SK-N-SH treated with all-trans-retinoic acid at 6 μM for 48 hours (cell line): ENCODE measurements at regions not wholly inside any gene's neighbourhood (a gene's known extent, or its start where the extent isn't known, plus 50 kb on each side); places are given as distances from the start of the nearest gene placed in this dataset.

Experiments used
- ATAC-seq: fragments of 200-7000 bp; cut with Tn5 transposase; 3 replicates; pipeline ENCODE4 v1.9.1; 2020; ENCODE audit warnings: mild to moderate bottlenecking, moderate library complexity
- ARNTL ChIP-seq: fragments of 450-650 bp; formaldehyde crosslinking; IDR thresholded peaks from 2 replicates; pipeline ENCODE4 v1.5.0; 2020; ENCODE audit warnings: low read depth, mild to moderate bottlenecking, moderate library complexity, borderline replicate concordance
- BACH2 ChIP-seq: fragments of 250-450 bp; sonication (Bioruptor Pico); IDR thresholded peaks from 2 replicates; pipeline ENCODE4 v1.9.0; 2021; ENCODE audit warnings: mild to moderate bottlenecking, borderline replicate concordance
- ESRRG ChIP-seq: fragments of 250-450 bp; sonication (Bioruptor Pico); IDR thresholded peaks from 2 replicates; pipeline ENCODE4 v1.6.1; 2021; ENCODE audit warnings: mild to moderate bottlenecking
- GLIS3 ChIP-seq: fragments of 250-450 bp; sonication (Bioruptor Pico); IDR thresholded peaks from 2 replicates; pipeline ENCODE4 v1.5.0; 2020; ENCODE audit warnings: mild to moderate bottlenecking, moderate library complexity
- ISL1 ChIP-seq: fragments of 250-450 bp; sonication (Bioruptor Pico); IDR thresholded peaks from 2 replicates; pipeline ENCODE4 v2.1.2; 2022; ENCODE audit warnings: mild to moderate bottlenecking, moderate library complexity
- OSR1 ChIP-seq: fragments of 250-450 bp; sonication (Bioruptor Pico); IDR thresholded peaks from 2 replicates; pipeline ENCODE4 v1.8.0; 2022; ENCODE audit warnings: moderate library complexity, mild to moderate bottlenecking, inconsistent platforms
- POU6F1 ChIP-seq: fragments of 250-450 bp; sonication (Bioruptor Pico); IDR thresholded peaks from 2 replicates; pipeline ENCODE4 v1.8.0; 2021; ENCODE audit warnings: low read depth, mild to moderate bottlenecking, moderate library complexity, borderline replicate concordance
- PPARA ChIP-seq: fragments of 250-450 bp; sonication (Bioruptor Pico); IDR thresholded peaks from 2 replicates; pipeline ENCODE4 v1.5.0; 2020; ENCODE audit warnings: mild to moderate bottlenecking, borderline replicate concordance
- RARB ChIP-seq: fragments of 250-450 bp; sonication (Bioruptor Pico); IDR thresholded peaks from 2 replicates; pipeline ENCODE4 v1.8.0; 2021; ENCODE audit warnings: mild to moderate bottlenecking, moderate library complexity
- SNAI2 ChIP-seq: fragments of 250-450 bp; sonication (Bioruptor Pico); IDR thresholded peaks from 2 replicates; pipeline ENCODE4 v1.5.0; 2020; ENCODE audit warnings: mild to moderate bottlenecking, moderate library complexity
- TCF4 ChIP-seq: fragments of 250-450 bp; sonication (Bioruptor Pico); IDR thresholded peaks from 2 replicates; pipeline ENCODE4 v1.8.0; 2021; ENCODE audit warnings: mild to moderate bottlenecking, moderate library complexity, borderline replicate concordance
- TOX ChIP-seq: fragments of 250-450 bp; sonication (Bioruptor Pico); IDR thresholded peaks from 2 replicates; pipeline ENCODE4 v1.8.0; 2021; ENCODE audit warnings: mild to moderate bottlenecking, moderate library complexity, borderline replicate concordance
- ZC3H10 ChIP-seq: fragments of 250-450 bp; sonication (Bioruptor Pico); IDR thresholded peaks from 2 replicates; pipeline ENCODE4 v1.5.1; 2021; ENCODE audit warnings: mild to moderate bottlenecking, moderate library complexity
- ZFP3 ChIP-seq: fragments of 250-450 bp; sonication (Bioruptor Pico); IDR thresholded peaks from 2 replicates; pipeline ENCODE4 v1.5.0; 2020; ENCODE audit warnings: mild to moderate bottlenecking, moderate library complexity
- ZFP30 ChIP-seq: fragments of 450-650 bp; formaldehyde crosslinking; IDR thresholded peaks from 2 replicates; pipeline ENCODE4 v1.5.0; 2022; ENCODE audit warnings: mild to moderate bottlenecking, moderate library complexity
- ZNF565 ChIP-seq: fragments of 450-650 bp; formaldehyde crosslinking; conservative IDR thresholded peaks from 2 replicates; pipeline ENCODE4 v1.5.0; 2020; ENCODE audit warnings: low read depth, mild to moderate bottlenecking, moderate library complexity
- ZNF8 ChIP-seq: fragments of 450-650 bp; formaldehyde crosslinking; IDR thresholded peaks from 2 replicates; pipeline ENCODE4 v1.5.0; 2020; ENCODE audit warnings: mild to moderate bottlenecking, moderate library complexity
- TF ChIP-seq, protein P1 (sequence below): fragments of 250-450 bp; sonication (Bioruptor Pico); IDR thresholded peaks from 2 replicates; pipeline ENCODE4 v1.8.0; 2020; ENCODE audit warnings: mild to moderate bottlenecking, moderate library complexity, borderline replicate concordance
- TF ChIP-seq, protein P2 (sequence below): fragments of 250-450 bp; sonication (Bioruptor Pico); IDR thresholded peaks from 2 replicates; pipeline ENCODE4 v1.5.0; 2020; ENCODE audit warnings: mild to moderate bottlenecking, moderate library complexity
- TF ChIP-seq, protein P3 (sequence below): fragments of 250-450 bp; sonication (Bioruptor Pico); IDR thresholded peaks from 2 replicates; pipeline ENCODE4 v1.5.1; 2021; ENCODE audit warnings: mild to moderate bottlenecking, moderate library complexity

DNA sequence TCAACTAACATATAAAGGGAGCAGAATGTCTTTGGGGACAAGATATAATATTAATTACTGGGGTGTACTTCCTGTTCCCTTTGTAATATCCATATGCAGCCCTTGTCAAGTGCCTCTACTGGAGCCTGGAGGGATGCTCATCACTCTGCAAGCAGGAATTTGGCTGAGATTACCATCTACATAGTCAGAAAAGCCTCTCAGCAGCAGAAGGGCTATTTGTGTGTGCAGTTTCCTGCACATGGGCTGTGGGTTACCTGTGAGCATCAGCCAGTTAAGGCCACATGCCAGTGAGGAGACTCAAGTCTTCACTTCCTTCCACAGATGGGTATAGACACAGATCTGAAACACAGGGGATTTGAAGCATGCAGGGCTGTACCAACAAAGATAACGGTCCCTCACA, 278.1 kb upstream of the PLSCR5 start:
- TF ChIP-seq ZC3H10 (CRISPR knock-in tag), result no peak
- TF ChIP-seq TOX (CRISPR knock-in tag), result no peak
- TF ChIP-seq, protein P1, sequence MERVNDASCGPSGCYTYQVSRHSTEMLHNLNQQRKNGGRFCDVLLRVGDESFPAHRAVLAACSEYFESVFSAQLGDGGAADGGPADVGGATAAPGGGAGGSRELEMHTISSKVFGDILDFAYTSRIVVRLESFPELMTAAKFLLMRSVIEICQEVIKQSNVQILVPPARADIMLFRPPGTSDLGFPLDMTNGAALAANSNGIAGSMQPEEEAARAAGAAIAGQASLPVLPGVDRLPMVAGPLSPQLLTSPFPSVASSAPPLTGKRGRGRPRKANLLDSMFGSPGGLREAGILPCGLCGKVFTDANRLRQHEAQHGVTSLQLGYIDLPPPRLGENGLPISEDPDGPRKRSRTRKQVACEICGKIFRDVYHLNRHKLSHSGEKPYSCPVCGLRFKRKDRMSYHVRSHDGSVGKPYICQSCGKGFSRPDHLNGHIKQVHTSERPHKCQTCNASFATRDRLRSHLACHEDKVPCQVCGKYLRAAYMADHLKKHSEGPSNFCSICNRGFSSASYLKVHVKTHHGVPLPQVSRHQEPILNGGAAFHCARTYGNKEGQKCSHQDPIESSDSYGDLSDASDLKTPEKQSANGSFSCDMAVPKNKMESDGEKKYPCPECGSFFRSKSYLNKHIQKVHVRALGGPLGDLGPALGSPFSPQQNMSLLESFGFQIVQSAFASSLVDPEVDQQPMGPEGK (CRISPR knock-in tag), result no peak
- TF ChIP-seq BACH2, result no peak
- TF ChIP-seq, protein P2, sequence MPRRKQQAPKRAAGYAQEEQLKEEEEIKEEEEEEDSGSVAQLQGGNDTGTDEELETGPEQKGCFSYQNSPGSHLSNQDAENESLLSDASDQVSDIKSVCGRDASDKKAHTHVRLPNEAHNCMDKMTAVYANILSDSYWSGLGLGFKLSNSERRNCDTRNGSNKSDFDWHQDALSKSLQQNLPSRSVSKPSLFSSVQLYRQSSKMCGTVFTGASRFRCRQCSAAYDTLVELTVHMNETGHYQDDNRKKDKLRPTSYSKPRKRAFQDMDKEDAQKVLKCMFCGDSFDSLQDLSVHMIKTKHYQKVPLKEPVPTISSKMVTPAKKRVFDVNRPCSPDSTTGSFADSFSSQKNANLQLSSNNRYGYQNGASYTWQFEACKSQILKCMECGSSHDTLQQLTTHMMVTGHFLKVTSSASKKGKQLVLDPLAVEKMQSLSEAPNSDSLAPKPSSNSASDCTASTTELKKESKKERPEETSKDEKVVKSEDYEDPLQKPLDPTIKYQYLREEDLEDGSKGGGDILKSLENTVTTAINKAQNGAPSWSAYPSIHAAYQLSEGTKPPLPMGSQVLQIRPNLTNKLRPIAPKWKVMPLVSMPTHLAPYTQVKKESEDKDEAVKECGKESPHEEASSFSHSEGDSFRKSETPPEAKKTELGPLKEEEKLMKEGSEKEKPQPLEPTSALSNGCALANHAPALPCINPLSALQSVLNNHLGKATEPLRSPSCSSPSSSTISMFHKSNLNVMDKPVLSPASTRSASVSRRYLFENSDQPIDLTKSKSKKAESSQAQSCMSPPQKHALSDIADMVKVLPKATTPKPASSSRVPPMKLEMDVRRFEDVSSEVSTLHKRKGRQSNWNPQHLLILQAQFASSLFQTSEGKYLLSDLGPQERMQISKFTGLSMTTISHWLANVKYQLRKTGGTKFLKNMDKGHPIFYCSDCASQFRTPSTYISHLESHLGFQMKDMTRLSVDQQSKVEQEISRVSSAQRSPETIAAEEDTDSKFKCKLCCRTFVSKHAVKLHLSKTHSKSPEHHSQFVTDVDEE (CRISPR knock-in tag), result no peak
- no peak for TF ChIP-seq PPARA (CRISPR knock-in tag)
- no peak for TF ChIP-seq SNAI2
- no peak for TF ChIP-seq ZFP3 (CRISPR knock-in tag)
- peak; percentile 69 for ATAC-seq

DNA sequence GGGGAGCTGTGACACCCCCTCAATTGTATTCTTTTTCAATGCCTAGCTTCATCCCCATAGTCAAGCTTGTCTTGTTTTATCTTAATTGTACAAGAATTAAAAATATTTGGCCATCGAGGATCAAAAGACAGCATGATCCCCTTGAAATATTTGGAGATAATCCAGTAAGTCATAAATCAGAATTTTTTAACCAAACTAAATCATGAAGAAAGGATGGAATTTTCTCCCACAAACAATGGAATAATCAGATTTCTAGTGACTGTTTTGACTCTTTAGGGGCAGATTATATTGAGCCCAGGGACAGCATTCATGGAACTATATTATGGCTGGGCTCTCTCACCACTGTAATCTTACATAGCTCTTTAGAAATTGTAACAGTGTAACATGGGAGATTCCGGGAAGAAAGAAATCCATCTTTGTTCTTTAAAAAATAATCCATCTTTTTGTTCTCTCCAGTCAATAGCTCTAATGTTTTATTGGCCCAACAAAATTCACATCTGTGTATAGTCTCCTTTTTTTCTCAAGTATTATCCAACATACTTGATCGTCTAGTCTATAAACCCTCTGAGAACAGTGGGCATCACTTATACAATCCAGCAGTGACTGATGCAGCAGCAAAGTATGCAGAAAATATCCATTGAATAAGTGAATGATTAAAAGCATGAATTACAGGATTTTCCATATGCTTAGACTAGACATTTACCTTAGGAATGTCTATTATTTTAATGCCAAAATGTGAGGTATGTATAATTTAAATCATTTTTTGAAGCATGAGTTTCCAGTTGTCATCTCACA, 277.0 kb upstream of the PLSCR5 start:
- ATAC-seq, result peak; percentile 36; the same call in 2 of the 3 replicates
- TF ChIP-seq, protein P2 (CRISPR knock-in tag), result no peak
- TF ChIP-seq RARB (CRISPR knock-in tag) (no peak), ZNF565 (CRISPR knock-in tag) (no peak), OSR1 (no peak), ZC3H10 (CRISPR knock-in tag) (no peak), PPARA (CRISPR knock-in tag) (no peak), TCF4 (CRISPR knock-in tag) (no peak), ZNF8 (CRISPR knock-in tag) (no peak), GLIS3 (CRISPR knock-in tag) (no peak), ISL1 (no peak), ZFP3 (CRISPR knock-in tag) (no peak), BACH2 (no peak), ARNTL (CRISPR knock-in tag) (no peak), ESRRG (CRISPR knock-in tag) (no peak), ZFP30 (CRISPR knock-in tag) (no peak), POU6F1 (no peak)
- TF ChIP-seq, protein P1 (CRISPR knock-in tag), result no peak
- TF ChIP-seq, protein P3, sequence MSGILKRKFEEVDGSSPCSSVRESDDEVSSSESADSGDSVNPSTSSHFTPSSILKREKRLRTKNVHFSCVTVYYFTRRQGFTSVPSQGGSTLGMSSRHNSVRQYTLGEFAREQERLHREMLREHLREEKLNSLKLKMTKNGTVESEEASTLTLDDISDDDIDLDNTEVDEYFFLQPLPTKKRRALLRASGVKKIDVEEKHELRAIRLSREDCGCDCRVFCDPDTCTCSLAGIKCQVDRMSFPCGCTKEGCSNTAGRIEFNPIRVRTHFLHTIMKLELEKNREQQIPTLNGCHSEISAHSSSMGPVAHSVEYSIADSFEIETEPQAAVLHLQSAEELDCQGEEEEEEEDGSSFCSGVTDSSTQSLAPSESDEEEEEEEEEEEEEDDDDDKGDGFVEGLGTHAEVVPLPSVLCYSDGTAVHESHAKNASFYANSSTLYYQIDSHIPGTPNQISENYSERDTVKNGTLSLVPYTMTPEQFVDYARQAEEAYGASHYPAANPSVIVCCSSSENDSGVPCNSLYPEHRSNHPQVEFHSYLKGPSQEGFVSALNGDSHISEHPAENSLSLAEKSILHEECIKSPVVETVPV, result no peak
- TF ChIP-seq, all 23 proteins: peak for 0
